ENCODE measurements at regions not wholly inside any gene's neighbourhood (a gene's known extent, or its start where the extent isn't known, plus 50 kb on each side); places are given as distances from the start of the nearest gene placed in this dataset.

DNA sequence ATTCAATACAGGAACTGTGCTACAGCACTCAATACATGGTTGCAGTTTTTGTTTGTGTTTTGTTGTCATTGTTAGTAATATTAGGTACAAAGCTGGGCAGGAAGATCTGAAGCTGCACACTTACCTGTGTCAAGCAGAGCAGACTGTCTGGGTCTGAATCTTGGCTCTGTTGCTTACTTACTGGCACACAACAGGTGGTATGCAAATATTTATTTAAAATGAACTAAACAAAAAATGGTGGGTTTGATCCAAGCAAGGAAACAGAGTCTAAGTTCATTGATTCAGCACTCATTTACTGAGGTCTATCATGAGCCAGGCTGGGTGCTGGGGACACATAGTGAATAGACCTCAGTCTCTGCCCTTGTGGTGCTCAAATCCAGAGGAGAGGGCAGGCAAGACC lies 230.4 kb downstream of the OMA1 start:
- intact Hi-C loops (cut with DNase I; ENCODE audit: low total_unique reads), result no loop called here
- H3K27me3 ChIP-seq, result no peaks in the 10 kb centered on the region
- no peaks in the 10 kb centered on the region for H3K36me3 ChIP-seq
- H3K4me3 ChIP-seq, result no peak overlapping the region
- H3K9me3 ChIP-seq, result peaks cover 0 to 2% (median under 1%) of the 10 kb centered on the region in 3 donors
- DNase-seq, result no peak
- no peak overlapping the region for H3K27ac ChIP-seq
- TF ChIP-seq, protein P1, sequence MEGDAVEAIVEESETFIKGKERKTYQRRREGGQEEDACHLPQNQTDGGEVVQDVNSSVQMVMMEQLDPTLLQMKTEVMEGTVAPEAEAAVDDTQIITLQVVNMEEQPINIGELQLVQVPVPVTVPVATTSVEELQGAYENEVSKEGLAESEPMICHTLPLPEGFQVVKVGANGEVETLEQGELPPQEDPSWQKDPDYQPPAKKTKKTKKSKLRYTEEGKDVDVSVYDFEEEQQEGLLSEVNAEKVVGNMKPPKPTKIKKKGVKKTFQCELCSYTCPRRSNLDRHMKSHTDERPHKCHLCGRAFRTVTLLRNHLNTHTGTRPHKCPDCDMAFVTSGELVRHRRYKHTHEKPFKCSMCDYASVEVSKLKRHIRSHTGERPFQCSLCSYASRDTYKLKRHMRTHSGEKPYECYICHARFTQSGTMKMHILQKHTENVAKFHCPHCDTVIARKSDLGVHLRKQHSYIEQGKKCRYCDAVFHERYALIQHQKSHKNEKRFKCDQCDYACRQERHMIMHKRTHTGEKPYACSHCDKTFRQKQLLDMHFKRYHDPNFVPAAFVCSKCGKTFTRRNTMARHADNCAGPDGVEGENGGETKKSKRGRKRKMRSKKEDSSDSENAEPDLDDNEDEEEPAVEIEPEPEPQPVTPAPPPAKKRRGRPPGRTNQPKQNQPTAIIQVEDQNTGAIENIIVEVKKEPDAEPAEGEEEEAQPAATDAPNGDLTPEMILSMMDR (IDR thresholded peaks at IDR 0.05), result no peak
- H3K4me1 ChIP-seq, result no peaks in the 10 kb centered on the region

DNA sequence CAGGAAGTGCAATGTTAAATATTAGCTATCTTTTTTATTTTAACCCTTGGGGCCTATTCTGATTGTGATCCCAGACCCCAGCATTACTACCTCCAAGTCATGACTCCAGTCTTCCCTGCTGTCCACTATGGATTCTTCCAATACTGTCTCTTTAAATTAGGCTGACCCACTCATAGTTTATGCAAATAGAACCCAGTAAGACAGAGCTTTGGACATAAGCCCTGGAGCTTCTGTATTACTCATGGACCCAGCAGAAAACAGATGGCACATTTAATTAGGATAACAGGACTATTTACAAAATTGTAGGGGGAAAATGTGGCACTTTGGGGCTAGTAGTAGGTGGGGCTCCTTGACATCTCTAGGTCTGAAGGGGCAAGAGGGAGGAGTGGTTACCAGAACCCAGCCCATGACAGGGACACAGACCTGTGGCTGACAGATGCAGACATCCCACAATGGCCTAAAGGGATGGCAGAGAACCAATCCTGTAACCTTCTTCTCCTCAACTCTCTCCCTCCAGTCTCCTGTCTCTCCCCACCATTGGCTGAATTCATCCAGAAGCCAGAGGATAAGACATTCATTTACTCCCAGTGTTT lies 233.5 kb downstream of the OMA1 start:
- Histone ChIP-seq H3K27me3 (no peaks in the 10 kb centered on the region), H3K27ac (no peak overlapping the region), H3K4me1 (no peaks in the 10 kb centered on the region), H3K36me3 (no peaks in the 10 kb centered on the region), H3K4me3 (no peak overlapping the region), H3K9me3 (no peaks in the 10 kb centered on the region)
- intact Hi-C loops (cut with DNase I; ENCODE audit: low total_unique reads), result no loop called here
- no peak for DNase-seq
- TF ChIP-seq, protein P1 (IDR thresholded peaks at IDR 0.05), result no peak

DNA sequence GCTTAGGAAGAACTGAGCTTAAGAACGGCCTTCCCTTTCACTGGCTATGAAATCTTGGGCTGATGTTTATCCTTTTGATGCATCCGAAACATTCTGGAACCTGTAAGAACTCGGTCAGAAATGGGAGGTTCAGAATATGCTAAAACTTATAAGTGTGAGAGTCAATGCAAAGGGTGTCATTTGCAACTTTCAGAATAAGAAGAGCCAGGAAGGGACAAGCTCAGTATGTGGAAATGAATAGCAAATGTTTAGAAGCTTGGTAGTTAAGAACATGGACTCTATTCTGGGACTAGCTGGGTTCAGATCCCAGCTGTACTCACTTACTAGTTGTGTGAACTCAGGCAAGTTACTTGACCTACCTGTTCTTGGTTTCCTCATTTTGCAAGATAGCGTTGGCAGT lies 234.1 kb downstream of the OMA1 start:
- no peaks in the 10 kb centered on the region for H3K4me1 ChIP-seq
- no peak for DNase-seq
- no peak overlapping the region for H3K27ac ChIP-seq
- no peaks in the 10 kb centered on the region for H3K36me3 ChIP-seq
- TF ChIP-seq, protein P1 (IDR thresholded peaks at IDR 0.05), result no peak
- no peaks in the 10 kb centered on the region for H3K27me3 ChIP-seq
- no peaks in the 10 kb centered on the region for H3K9me3 ChIP-seq
- intact Hi-C loops (cut with DNase I; ENCODE audit: low total_unique reads), result no loop called here
- H3K4me3 ChIP-seq, result no peak overlapping the region

DNA sequence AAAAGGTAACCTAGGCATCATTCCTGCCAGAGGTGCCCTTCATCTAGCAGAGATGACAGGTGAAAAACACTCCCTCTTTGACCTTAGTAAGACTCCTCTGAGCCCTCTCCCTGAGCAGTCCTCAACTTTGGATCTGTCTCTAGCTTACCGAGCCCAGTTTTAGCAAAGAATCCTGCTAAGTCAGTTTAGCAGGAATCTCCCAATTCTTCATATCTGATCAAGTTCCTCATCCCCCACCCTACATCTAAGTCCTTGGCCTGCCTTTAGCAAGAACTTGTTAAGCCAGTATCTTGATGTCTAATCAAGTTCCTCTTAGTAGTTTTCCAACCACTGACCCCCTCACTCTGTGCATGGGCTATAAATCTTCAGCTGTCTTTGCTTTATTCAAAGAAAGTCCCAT lies 235.6 kb downstream of the OMA1 start:
- H3K4me1 ChIP-seq, result no peaks in the 10 kb centered on the region
- H3K9me3 ChIP-seq, result no peaks in the 10 kb centered on the region
- no peak for DNase-seq
- no peak overlapping the region for H3K4me3 ChIP-seq
- intact Hi-C loops (cut with DNase I; ENCODE audit: low total_unique reads), result no loop called here
- TF ChIP-seq, protein P1 (IDR thresholded peaks at IDR 0.05), result no peak
- no peaks in the 10 kb centered on the region for H3K36me3 ChIP-seq
- H3K27me3 ChIP-seq, result no peaks in the 10 kb centered on the region
- no peak overlapping the region for H3K27ac ChIP-seq

DNA sequence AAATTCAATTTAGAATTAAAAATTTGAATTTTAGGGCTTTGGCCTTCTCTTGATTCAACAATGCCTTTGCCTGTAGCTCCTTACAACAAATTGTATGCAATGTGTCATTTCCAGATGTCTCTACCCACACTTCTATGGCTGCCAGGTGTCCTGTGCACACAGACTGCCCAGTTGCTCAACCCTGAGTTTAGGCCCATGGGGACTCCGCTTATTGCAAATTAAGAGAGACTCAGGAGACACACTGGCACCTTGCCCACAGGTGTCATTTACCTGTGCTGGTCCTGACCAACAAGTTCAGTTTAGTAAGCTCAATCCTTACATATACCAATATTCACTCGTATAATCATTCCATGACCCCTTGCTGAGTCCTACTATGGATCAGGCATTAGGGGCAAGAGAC lies 236.1 kb downstream of the OMA1 start:
- H3K4me1 ChIP-seq, result no peaks in the 10 kb centered on the region
- H3K27me3 ChIP-seq, result no peaks in the 10 kb centered on the region
- no peak overlapping the region for H3K4me3 ChIP-seq
- DNase-seq, result no peak
- no peaks in the 10 kb centered on the region for H3K9me3 ChIP-seq
- intact Hi-C loops (cut with DNase I; ENCODE audit: low total_unique reads), result no loop called here
- no peaks in the 10 kb centered on the region for H3K36me3 ChIP-seq
- TF ChIP-seq, protein P1 (IDR thresholded peaks at IDR 0.05), result no peak
- H3K27ac ChIP-seq, result no peak overlapping the region

DNA sequence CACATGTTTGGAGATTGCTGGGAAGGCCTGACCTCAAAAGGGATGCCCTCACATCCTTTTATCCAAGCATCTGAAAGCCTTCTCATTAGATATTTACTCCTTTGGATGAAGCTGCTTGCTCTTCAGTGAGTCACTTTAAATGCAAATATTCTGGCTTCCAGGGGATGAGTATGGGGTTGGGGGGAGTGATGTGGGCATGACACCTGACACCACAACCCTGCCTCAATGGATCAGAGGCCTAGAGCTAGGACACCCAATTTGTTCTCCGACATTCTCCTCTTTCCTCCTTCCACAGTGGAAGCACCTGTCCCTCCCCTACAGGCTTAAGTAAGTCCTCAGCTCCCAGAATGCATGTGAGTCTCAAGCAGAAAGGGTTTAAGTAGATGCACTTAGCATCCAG lies 238.3 kb downstream of the OMA1 start:
- H3K4me3 ChIP-seq, result no peak overlapping the region
- TF ChIP-seq, protein P1 (IDR thresholded peaks at IDR 0.05), result no peak
- DNase-seq, result no peak
- no peaks in the 10 kb centered on the region for H3K36me3 ChIP-seq
- H3K4me1 ChIP-seq, result no peaks in the 10 kb centered on the region
- H3K27ac ChIP-seq, result no peak overlapping the region
- no peaks in the 10 kb centered on the region for H3K27me3 ChIP-seq
- no peaks in the 10 kb centered on the region for H3K9me3 ChIP-seq
- intact Hi-C loops (cut with DNase I; ENCODE audit: low total_unique reads), result no loop called here
